ENCODE measurements at regions not wholly inside any gene's neighbourhood (a gene's known extent, or its start where the extent isn't known, plus 50 kb on each side); places are given as distances from the start of the nearest gene placed in this dataset.

DNA sequence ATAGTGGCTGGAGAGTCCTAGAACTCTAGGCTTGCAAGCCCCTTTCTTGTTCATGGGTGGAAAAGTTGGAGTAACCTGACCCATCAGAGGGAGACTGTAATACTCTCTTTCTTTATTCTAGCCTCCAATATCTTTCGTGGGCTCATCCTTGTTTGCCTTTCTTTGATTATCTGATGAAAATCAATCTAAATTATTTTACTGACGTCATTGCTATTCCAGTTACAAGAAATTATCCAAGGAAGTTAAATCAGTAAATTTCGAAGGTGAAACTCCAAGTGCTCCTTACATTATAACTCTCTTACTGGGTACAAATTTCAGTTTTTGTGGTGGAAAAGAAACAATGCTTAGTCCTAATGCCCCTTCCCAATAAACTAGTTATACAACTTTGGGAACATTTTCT lies 412.9 kb downstream of the IDS start:
- TF ChIP-seq CTCF (IDR thresholded peaks at IDR 0.05) (no peak), POLR2A (IDR thresholded peaks at IDR 0.05) (no peak)

All from vagina (tissue), 2 donors.